SK-MEL-5 (cell line): ENCODE measurements at regions not wholly inside any gene's neighbourhood (a gene's known extent, or its start where the extent isn't known, plus 50 kb on each side); places are given as distances from the start of the nearest gene placed in this dataset.
"Not testable (repeated sequence)": the region's sequence is repeated elsewhere in the genome, so short reads cannot be mapped to it uniquely, and the experiment has no call there.

Source experiments
- DNase-seq: peaks from one replicate; pipeline ENCODE4 v3.0.0-alpha.2; 2016; ENCODE audit warnings: low read depth, low spot score
- in situ Hi-C: cut with HindIII; loops from 2 replicates; pipeline ENCODE4 v1.10.0; 2016; ENCODE audit warnings: low sequenced_read_pairs, high pct_unique_total_duplicates, low pct_unique_long_range_greater_than_20kb

GRCh38 chr4:10783351-10783750, 98.8 kb upstream of the CLNK start:
- in situ Hi-C loops = no loop called here
- no peak for DNase-seq

GRCh38 chr4:10781805-10782204, 97.2 kb upstream of the CLNK start:
- in situ Hi-C loops = no loop called here
- no peak for DNase-seq

GRCh38 chr4:10780803-10781202, 96.2 kb upstream of the CLNK start:
- DNase-seq, in situ Hi-C loops: not testable (repeated sequence)

- in situ Hi-C loops, DNase-seq: not testable (repeated sequence)
Measured at GRCh38 chr4:10775132-10775531, 90.6 kb upstream of the CLNK start.

- DNase-seq = no peak
- in situ Hi-C loops = no loop called here
Measured at GRCh38 chr4:10773656-10774055, 89.1 kb upstream of the CLNK start.

- in situ Hi-C loops = no loop called here
Measured at GRCh38 chr4:10773010-10773409, 88.4 kb upstream of the CLNK start.

GRCh38 chr4:10765386-10765785, 80.8 kb upstream of the CLNK start:
- peak; percentile 88 for DNase-seq
- in situ Hi-C loops = no loop called here

More at GRCh38 chr4:10773010-10773409, 88.4 kb upstream of the CLNK start:
- DNase-seq = no peak

- in situ Hi-C loops = no loop called here
- peak; percentile 29 for DNase-seq
Measured at GRCh38 chr4:10762561-10762960, 78.0 kb upstream of the CLNK start.

- in situ Hi-C loops = no loop called here
- no peak for DNase-seq
Measured at GRCh38 chr4:10761903-10762302, 77.3 kb upstream of the CLNK start.

GRCh38 chr4:10760086-10760485, 75.5 kb upstream of the CLNK start:
- in situ Hi-C loops = no loop called here
- DNase-seq = peak; percentile 23

GRCh38 chr4:10758906-10759305, 74.3 kb upstream of the CLNK start:
- no peak for DNase-seq
- in situ Hi-C loops = no loop called here

GRCh38 chr4:10753856-10754402, 69.4 kb upstream of the CLNK start:
- DNase-seq = no peak
- in situ Hi-C loops = no loop called here

- peak; percentile 70 for DNase-seq
- in situ Hi-C loops = no loop called here
Measured at GRCh38 chr4:10753336-10753735, 68.8 kb upstream of the CLNK start.

- in situ Hi-C loops = no loop called here
- no peak for DNase-seq
Measured at GRCh38 chr4:10750714-10751113, 66.1 kb upstream of the CLNK start.

GRCh38 chr4:10747186-10747585, 62.6 kb upstream of the CLNK start:
- in situ Hi-C loops = no loop called here
- DNase-seq = no peak

- DNase-seq = no peak
- in situ Hi-C loops = no loop called here
Measured at GRCh38 chr4:10746371-10747171, 62.0 kb upstream of the CLNK start.

- no peak for DNase-seq
- in situ Hi-C loops = no loop called here
Measured at GRCh38 chr4:10743357-10743756, 58.8 kb upstream of the CLNK start.

GRCh38 chr4:10741961-10742699, 57.6 kb upstream of the CLNK start:
- no peak for DNase-seq
- in situ Hi-C loops = no loop called here
